GM18520 (cell line): ENCODE measurements at regions not wholly inside any gene's neighbourhood (a gene's known extent, or its start where the extent isn't known, plus 50 kb on each side); places are given as distances from the start of the nearest gene placed in this dataset.
"Not testable (repeated sequence)": the region's sequence is repeated elsewhere in the genome, so short reads cannot be mapped to it uniquely, and the experiment has no call there.

Experiments
- ATAC-seq: cut with Tn5 transposase; IDR thresholded peaks from one replicate; pipeline ENCODE4 v1.9.1; 2021; ENCODE audit not compliant: unreplicated experiment

GRCh38 chr2:224155371-224155770, 116.3 kb upstream of the SERPINE2 start:
- no peak for ATAC-seq

- ATAC-seq: no peak
These were observed 112.7 kb upstream of the SERPINE2 start for GRCh38 chr2:224151680-224152310.

GRCh38 chr2:224151161-224151560, 112.1 kb upstream of the SERPINE2 start:
- no peak for ATAC-seq

GRCh38 chr2:224148058-224148457, 109.0 kb upstream of the SERPINE2 start:
- ATAC-seq: not testable (repeated sequence)

- no peak for ATAC-seq
These were observed 108.1 kb upstream of the SERPINE2 start for GRCh38 chr2:224147174-224147573.

GRCh38 chr2:224146356-224147160, 107.5 kb upstream of the SERPINE2 start:
- ATAC-seq: no peak

- no peak for ATAC-seq
These were observed 106.8 kb upstream of the SERPINE2 start for GRCh38 chr2:224145751-224146355.

GRCh38 chr2:224143526-224143925, 104.4 kb upstream of the SERPINE2 start:
- no peak for ATAC-seq

GRCh38 chr2:224142397-224143312, 103.6 kb upstream of the SERPINE2 start:
- ATAC-seq: no peak

- ATAC-seq: no peak
These were observed 102.2 kb upstream of the SERPINE2 start for GRCh38 chr2:224141304-224141703.

- ATAC-seq: no peak
These were observed 98.1 kb upstream of the SERPINE2 start for GRCh38 chr2:224137208-224137607.

- ATAC-seq: no peak
These were observed 97.3 kb upstream of the SERPINE2 start for GRCh38 chr2:224136396-224136795.

GRCh38 chr2:224135881-224136280, 96.8 kb upstream of the SERPINE2 start:
- no peak for ATAC-seq

GRCh38 chr2:224134003-224134734, 95.1 kb upstream of the SERPINE2 start:
- no peak for ATAC-seq

GRCh38 chr2:224133387-224133786, 94.3 kb upstream of the SERPINE2 start:
- ATAC-seq: no peak

- no peak for ATAC-seq
These were observed 88.9 kb upstream of the SERPINE2 start for GRCh38 chr2:224127871-224128501.

- ATAC-seq: no peak
These were observed 87.4 kb upstream of the SERPINE2 start for GRCh38 chr2:224126440-224126839.

- ATAC-seq: no peak
These were observed 86.9 kb upstream of the SERPINE2 start for GRCh38 chr2:224126003-224126402.

- no peak for ATAC-seq
These were observed 83.5 kb upstream of the SERPINE2 start for GRCh38 chr2:224122542-224122941.
